NCI-H128 (cell line): ENCODE measurements at regions not wholly inside any gene's neighbourhood (a gene's known extent, or its start where the extent isn't known, plus 50 kb on each side); places are given as distances from the start of the nearest gene placed in this dataset.

Source experiments
- DNase-seq: peaks from one replicate; lab custom pipeline; 2025; ENCODE audit not compliant: unreplicated experiment; lab: John Stamatoyannopoulos, UW

DNA sequence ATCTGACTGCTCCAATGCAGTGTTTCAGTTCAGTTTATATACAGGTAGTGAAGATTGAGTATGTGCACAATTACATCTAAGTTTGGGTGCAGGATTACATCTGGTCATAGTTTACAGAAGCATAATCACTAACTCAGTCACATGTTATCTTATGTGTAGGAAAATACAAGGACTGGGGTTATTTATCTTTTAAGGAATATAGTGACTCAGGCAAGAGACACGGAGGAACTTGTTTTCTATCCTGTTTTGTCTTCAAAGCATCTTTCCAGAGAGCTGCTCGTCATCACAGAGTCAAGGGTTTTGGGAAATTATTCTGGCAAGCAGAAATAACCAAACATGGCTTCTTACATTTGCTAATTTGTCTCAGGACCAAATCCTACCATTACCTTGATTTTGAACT is 1371.5 kb upstream of the TMEFF2 start:
- no peak for DNase-seq

DNA sequence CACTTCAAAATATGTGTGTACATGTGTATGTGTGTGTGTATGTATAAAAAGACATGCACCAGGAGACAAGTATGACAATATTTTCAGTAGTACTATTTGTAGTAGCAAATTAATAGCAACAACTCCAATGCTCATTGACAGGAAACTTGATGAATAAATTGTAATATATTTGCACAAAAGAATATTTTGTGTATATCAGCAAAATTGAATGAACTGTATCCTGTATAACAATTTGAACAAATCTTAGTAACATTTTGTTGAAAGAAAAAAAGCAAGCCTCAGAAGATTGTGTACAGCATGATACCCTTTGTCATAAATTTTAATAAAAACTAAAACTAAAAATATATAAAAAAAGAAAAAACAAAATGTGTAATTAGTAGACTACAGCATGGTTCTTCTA is 1367.3 kb upstream of the TMEFF2 start:
- no peak for DNase-seq

DNA sequence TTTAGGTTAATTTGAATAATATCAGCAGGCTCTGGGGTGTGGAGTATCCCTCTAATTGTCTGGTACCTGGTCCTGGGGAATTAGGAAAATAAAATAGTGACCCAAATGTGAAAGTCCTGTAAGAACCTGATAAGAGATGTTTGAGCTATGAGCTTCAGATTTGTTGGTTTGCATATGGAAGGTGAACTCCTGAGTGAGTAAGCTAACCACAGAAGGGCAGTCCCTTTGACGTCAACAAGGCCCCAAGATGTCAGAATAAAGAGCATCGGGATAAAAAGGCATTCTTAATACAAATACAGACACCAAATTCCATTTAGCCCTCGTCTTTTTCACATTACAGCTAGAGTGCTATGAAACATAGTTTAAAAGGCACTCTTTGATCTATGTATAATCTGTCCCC is 1366.3 kb upstream of the TMEFF2 start:
- DNase-seq: no peak

GRCh38 chr2:193556766-193557470 is 1362.2 kb upstream of the TMEFF2 start:
- no peak for DNase-seq

GRCh38 chr2:193549661-193550060 is 1354.9 kb upstream of the TMEFF2 start:
- DNase-seq: no peak

GRCh38 chr2:193542762-193543161 is 1348.0 kb upstream of the TMEFF2 start:
- DNase-seq: no peak

- no peak for DNase-seq
Observed at GRCh38 chr2:193539188-193539587, 1344.5 kb upstream of the TMEFF2 start.

DNA sequence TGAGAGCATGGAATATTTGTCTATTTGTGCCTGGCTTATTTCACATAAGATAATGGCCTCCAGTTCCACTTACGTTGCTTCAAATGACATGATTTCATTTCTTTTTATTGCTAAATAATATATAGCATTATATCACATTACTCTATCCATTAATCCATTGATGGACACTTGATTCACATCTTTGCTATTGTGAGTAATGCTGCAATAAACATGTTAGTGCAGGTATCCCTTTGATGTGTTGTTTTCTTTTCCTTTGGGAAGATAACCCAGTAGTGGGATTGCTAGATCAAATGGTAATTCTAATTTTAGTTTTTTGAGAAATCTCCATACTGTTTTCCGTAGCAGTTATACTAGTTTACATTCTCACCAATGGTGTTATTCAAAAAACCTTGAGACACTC is 1343.3 kb upstream of the TMEFF2 start:
- no peak for DNase-seq

GRCh38 chr2:193537531-193537930 is 1342.8 kb upstream of the TMEFF2 start:
- no peak for DNase-seq

GRCh38 chr2:193528458-193528857 is 1333.7 kb upstream of the TMEFF2 start:
- DNase-seq: no peak

DNA sequence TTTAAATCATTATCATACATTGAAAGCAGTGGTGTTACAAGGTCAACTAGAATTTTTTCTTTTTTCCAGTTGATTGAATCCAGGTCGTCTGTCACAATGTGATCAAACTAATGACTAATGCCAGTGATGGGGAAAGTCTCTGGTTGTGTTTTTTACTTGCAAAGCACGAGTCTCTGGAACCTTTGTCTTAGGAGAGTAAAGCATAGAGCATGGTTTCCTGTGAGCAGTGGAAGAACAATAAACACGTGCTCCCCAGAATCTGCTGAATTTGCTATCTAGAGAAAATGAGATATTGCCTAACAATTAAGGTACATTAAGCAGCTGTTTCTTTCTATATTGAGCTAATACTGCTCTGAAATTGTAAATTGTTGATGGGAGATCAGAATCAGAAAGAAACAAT is 1332.4 kb upstream of the TMEFF2 start:
- DNase-seq: no peak

GRCh38 chr2:193523662-193524061 is 1328.9 kb upstream of the TMEFF2 start:
- no peak for DNase-seq

DNA sequence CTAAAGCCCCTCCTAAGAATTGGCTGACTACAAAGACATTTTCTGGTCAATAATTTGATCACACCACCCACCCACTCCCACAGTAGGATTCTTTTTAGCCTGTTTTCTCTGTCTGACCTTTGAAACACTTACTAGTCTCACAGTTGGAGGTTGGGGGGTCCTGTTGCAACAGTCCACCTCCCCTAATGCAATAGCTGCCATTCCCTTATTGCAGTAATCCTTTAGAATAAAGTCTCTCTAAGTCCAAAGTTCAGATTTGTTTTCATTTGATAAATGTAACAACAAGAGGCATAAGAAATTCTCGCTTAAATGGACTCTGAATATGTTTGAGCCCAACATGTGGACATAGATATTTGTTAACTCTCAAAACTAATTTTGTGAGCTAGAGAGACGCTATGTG is 1326.8 kb upstream of the TMEFF2 start:
- no peak for DNase-seq

GRCh38 chr2:193520709-193521458 is 1326.2 kb upstream of the TMEFF2 start:
- DNase-seq: no peak

DNA sequence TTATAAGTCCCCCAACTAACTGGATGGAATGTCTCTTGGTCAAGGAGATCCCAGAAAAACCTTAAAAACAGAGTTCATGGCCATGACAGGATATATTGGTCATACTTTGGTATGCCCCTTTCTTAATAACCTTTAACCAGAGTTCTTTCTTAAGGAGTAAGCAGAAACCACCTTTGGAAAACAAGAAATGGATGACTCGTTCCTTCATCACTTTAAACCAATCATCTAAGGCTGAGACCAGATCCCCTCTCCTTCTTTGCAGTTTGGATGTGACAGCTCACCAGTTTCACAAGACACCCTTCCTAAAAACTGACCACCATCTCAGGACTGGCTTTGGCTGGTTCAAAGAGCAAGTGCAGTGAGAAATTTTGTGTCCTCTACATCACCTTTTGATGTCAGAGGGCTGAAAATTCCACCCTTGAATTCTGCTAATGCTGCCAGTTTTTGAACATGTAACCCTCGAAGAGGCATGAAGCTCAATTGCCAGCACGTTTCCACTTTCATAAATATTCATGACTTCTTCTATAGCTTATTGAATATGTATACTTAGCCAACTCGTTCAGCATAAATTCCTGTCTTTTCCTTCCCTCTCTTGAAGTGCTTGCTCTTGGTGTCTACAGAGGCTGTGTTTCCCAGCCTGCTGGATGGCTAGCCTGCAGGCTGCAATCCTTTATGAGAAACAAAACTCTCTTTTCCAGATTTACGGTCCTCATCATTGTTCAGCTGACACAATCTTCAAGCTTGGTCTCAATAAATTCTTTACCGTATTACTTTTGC is 1323.5 kb upstream of the TMEFF2 start:
- no peak for DNase-seq

GRCh38 chr2:193517615-193518014 is 1322.9 kb upstream of the TMEFF2 start:
- no peak for DNase-seq

GRCh38 chr2:193506035-193506434 is 1311.3 kb upstream of the TMEFF2 start:
- no peak for DNase-seq

DNA sequence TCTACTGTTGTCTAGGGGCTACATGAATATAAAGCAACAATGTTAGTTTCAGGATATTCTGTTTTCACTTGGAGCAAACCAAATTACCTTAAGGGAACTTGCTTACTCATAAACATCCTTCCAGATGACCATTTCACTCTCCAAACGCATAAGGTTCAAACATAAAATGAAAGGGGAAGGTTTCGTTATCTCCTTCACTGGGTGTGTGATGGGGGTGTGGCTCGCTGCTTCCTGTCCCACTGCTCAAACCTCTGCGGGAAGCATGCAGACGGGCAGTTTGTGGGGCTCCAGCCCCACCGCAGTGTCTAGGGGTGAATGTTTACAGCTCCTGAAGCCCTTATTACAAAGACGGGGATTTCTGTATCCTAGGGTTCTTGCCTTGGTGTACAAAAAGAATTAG is 1310.9 kb upstream of the TMEFF2 start:
- DNase-seq: no peak

DNA sequence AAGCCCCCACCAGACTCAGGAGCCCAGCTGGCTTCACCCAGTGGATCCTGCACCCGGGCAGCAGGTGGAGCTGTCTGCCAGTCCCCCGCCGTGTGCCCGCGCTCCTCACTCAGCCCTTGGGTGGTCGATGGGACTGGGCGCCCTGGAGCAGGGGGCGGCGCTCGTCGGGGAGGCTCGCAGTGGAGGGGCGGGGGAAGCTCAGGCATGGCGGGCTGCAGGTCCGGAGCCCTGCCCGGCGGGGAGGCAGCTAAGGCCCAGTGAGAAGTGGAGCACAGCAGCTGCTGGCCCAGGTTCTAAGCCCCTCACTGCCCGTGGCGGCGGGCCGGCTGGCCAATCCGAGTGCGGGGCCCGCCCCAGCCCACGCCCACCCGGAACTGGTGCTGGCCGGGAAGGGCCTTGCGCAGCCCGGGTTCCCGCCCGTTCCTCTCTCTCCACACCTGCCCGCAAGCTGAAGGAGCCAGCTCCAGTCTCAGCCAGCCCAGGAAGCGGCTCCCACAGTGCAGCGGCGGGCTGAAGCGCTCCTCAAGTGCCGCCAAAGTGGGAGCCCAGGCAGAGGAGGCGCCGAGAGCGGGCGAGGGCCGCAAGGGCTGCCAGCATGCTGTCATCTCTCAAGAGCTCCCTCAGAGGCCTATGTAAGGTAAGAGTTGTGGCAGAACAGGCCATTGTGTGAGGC is 1307.8 kb upstream of the TMEFF2 start:
- no peak for DNase-seq

DNA sequence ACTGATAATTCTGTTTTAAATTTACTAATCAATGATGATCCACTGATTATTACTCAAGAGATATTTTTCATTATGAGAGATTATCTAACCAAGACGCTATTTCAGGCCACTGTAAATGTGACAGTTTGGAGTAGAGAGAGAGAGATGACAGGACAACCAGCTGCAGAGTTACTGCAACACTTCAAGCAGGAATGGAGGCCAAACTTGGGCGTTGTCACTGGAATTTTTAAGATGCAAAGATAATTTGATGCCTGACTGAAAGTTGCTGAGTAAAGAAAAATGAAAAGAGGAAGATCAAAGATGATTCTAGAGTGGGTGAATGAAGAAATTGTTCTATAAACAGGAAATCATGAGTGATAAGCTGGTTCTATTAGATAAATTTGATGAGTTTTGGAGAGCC is 1302.1 kb upstream of the TMEFF2 start:
- no peak for DNase-seq

DNA sequence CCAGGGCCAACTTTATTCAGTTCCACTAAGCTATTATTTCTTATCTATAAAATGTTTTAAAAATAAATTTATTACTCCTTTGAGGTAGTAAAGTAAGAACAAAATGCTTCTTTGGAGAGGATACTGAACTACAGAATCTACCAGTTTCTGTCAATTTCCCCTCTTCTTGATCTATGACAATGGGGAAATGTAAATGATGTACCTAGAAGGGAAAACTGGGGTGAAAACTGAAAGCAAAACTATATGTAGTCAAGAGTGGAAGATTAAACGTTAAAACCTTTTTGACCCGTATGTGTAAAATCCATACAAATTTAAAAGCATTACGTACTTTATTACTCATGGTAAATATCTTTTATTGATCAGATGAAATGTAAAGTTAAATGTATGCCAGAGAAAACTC is 1287.8 kb upstream of the TMEFF2 start:
- no peak for DNase-seq
